ENCODE measurements at regions not wholly inside any gene's neighbourhood (a gene's known extent, or its start where the extent isn't known, plus 50 kb on each side); places are given as distances from the start of the nearest gene placed in this dataset.

DNA sequence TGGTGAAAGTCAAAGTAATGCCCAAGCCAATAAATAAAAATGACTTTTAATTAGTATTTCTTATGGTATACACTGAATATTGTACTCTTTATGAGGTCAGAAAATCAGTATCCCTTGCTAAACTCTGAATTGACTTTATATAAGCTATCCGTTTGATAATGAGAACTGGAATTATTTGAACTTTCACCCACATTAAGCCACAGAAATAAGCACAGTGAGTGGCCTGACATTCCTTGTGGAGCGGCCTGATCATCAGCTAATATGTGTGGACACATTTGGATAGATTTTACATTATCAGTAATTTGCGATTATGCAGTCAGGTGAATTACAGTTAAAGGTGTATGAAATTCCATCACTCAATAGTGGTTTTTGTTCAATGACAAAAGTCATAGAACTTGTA lies 136.0 kb upstream of the CBLB start:
- no peaks in the 10 kb centered on the region for H3K27me3 Mint-ChIP-seq (ENCODE audit: low read depth)
- H3K9me3 Mint-ChIP-seq (ENCODE audit: low read depth), result peaks cover 8% of the 10 kb centered on the region
- H3K4me3 Mint-ChIP-seq (ENCODE audit: unreplicated experiment), result no peak overlapping the region
- H3K36me3 Mint-ChIP-seq (ENCODE audit: low read depth), result no peaks in the 10 kb centered on the region
- peaks cover 3% of the 10 kb centered on the region for H3K4me1 Mint-ChIP-seq (ENCODE audit: low read depth)
- no peak overlapping the region for H3K27ac Mint-ChIP-seq (ENCODE audit: unreplicated experiment)
- DNase-seq (ENCODE audit: low spot score), result no peak
- TF ChIP-seq, protein P1, sequence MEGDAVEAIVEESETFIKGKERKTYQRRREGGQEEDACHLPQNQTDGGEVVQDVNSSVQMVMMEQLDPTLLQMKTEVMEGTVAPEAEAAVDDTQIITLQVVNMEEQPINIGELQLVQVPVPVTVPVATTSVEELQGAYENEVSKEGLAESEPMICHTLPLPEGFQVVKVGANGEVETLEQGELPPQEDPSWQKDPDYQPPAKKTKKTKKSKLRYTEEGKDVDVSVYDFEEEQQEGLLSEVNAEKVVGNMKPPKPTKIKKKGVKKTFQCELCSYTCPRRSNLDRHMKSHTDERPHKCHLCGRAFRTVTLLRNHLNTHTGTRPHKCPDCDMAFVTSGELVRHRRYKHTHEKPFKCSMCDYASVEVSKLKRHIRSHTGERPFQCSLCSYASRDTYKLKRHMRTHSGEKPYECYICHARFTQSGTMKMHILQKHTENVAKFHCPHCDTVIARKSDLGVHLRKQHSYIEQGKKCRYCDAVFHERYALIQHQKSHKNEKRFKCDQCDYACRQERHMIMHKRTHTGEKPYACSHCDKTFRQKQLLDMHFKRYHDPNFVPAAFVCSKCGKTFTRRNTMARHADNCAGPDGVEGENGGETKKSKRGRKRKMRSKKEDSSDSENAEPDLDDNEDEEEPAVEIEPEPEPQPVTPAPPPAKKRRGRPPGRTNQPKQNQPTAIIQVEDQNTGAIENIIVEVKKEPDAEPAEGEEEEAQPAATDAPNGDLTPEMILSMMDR (IDR thresholded peaks at IDR 0.05), result no peak

DNA sequence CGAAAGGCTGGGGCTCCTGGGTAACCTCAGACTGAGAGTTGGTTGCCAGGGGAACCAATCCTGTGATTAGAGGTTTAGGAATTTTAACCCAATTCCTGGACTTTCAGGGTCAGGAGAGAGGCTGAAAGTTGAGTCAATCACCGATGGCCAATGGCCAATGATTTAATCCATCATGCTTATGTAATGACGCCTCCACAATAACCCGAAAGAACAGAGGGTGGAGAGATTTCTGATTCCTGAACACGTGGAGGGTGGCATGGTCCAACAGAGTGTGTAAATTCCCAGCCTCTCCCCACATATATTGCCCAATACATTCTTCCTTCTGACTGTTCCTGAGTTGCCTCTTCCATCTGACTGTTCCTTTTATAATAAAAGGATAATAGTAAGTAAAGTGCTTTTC lies 137.2 kb upstream of the CBLB start:
- H3K4me1 Mint-ChIP-seq (ENCODE audit: low read depth), result peaks cover 3% of the 10 kb centered on the region
- H3K27ac Mint-ChIP-seq (ENCODE audit: unreplicated experiment), result no peak overlapping the region
- no peak for DNase-seq (ENCODE audit: low spot score)

DNA sequence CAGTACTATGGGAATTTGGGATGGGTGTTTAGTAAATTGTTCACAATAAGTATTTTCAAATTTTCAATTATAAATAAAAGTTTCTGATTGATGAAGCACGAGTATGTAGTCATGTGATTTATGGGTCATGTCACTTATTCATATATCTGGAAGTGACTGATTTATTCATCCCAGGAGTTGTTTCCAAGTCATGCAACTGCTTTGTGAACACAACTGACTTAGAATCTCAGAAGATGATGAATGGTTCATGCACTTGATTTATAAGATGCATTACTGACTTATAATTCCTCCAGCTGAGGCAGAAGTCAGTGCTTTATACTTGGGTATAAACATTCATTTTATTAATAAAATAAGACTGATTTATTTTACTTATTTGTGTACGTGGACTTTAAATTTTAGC lies 137.8 kb upstream of the CBLB start:
- DNase-seq (ENCODE audit: low spot score), result no peak
- TF ChIP-seq, protein P1 (IDR thresholded peaks at IDR 0.05), result no peak
- Mint-ChIP-seq H3K36me3 (ENCODE audit: low read depth) (no peaks in the 10 kb centered on the region), H3K4me1 (ENCODE audit: low read depth) (peaks cover 3% of the 10 kb centered on the region), H3K27me3 (ENCODE audit: low read depth) (no peaks in the 10 kb centered on the region), H3K4me3 (ENCODE audit: unreplicated experiment) (no peak overlapping the region), H3K9me3 (ENCODE audit: low read depth) (no peaks in the 10 kb centered on the region), H3K27ac (ENCODE audit: unreplicated experiment) (no peak overlapping the region)

More for the DNA sequence above, 137.2 kb upstream of the CBLB start:
- H3K9me3 Mint-ChIP-seq (ENCODE audit: low read depth), result no peaks in the 10 kb centered on the region
- no peak overlapping the region for H3K4me3 Mint-ChIP-seq (ENCODE audit: unreplicated experiment)
- TF ChIP-seq, protein P1 (IDR thresholded peaks at IDR 0.05), result no peak
- H3K27me3 Mint-ChIP-seq (ENCODE audit: low read depth), result no peaks in the 10 kb centered on the region
- H3K36me3 Mint-ChIP-seq (ENCODE audit: low read depth), result no peaks in the 10 kb centered on the region

DNA sequence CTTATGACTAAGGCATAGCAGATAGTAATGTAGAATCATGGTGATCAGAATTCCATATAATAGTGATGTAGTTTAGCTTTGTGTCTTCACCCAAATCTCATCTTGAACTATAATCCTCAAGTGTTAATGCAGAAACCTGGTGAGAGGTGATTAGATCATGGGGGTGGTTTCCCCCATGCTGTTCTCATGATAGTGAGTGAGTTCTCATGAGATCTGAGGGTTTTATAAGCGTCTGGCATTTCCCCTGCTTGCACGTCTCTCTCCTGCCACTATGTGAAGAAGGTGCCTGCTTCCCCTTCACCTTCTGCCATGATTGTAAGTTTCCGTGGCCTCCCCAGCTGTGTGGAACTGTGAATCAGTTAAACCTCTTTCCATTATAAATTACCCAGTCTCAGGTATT lies 138.7 kb upstream of the CBLB start:
- no peaks in the 10 kb centered on the region for H3K27me3 Mint-ChIP-seq (ENCODE audit: low read depth)
- DNase-seq (ENCODE audit: low spot score), result no peak
- no peaks in the 10 kb centered on the region for H3K9me3 Mint-ChIP-seq (ENCODE audit: low read depth)
- H3K27ac Mint-ChIP-seq (ENCODE audit: unreplicated experiment), result no peak overlapping the region
- TF ChIP-seq, protein P1 (IDR thresholded peaks at IDR 0.05), result no peak
- no peaks in the 10 kb centered on the region for H3K36me3 Mint-ChIP-seq (ENCODE audit: low read depth)
- H3K4me3 Mint-ChIP-seq (ENCODE audit: unreplicated experiment), result no peak overlapping the region
- peaks cover 3% of the 10 kb centered on the region for H3K4me1 Mint-ChIP-seq (ENCODE audit: low read depth)

DNA sequence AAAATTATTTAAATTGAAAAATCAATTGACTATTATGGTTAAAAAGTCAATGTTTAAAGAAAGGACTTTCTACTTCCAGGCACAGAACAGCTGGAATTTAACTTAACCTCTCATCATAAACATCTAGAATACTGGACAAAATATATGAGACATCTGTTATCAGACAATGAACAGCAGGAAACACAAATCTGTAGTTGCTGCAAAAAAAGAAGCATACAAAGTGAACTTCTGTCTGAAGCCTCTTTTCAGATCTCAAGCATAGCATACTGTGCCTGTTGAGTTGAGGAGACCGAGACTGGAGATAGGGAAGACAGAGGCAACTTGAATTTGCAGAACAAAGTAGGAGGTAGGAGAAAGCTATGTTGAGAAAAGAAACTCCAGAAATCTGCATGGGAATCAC lies 140.0 kb upstream of the CBLB start:
- Mint-ChIP-seq H3K27ac (ENCODE audit: unreplicated experiment) (no peak overlapping the region), H3K4me1 (ENCODE audit: low read depth) (peaks cover 5% of the 10 kb centered on the region), H3K36me3 (ENCODE audit: low read depth) (no peaks in the 10 kb centered on the region), H3K4me3 (ENCODE audit: unreplicated experiment) (no peak overlapping the region), H3K27me3 (ENCODE audit: low read depth) (no peaks in the 10 kb centered on the region), H3K9me3 (ENCODE audit: low read depth) (no peaks in the 10 kb centered on the region)
- TF ChIP-seq, protein P1 (IDR thresholded peaks at IDR 0.05), result no peak
- no peak for DNase-seq (ENCODE audit: low spot score)

Data from chondrocyte (in vitro differentiated cells).